Keratinocyte (primary cell): ENCODE measurements at regions not wholly inside any gene's neighbourhood (a gene's known extent, or its start where the extent isn't known, plus 50 kb on each side); places are given as distances from the start of the nearest gene placed in this dataset.

Experiments used
- EZH2 ChIP-seq: IDR thresholded peaks from one replicate; pipeline ENCODE4 v1.6.1; 2012; ENCODE audit warnings: inconsistent platforms, mild to moderate bottlenecking, low read length, moderate library complexity
- TF ChIP-seq, protein P1 (sequence below), 3 experiments: IDR thresholded peaks in 1 of 3; conservative IDR thresholded peaks in 1 of 3; optimal IDR thresholded peaks in 1 of 3; 2 replicates in 2 of 3; 3 replicates in 1 of 3; pipeline versions ENCODE3 to v1.5.1; 2011; ENCODE audit warnings: low read length in 3 of 3, mild to moderate bottlenecking in 3 of 3, moderate library complexity in 2 of 3, control low read depth in 1 of 3, inconsistent platforms in 1 of 3; ENCODE audit not compliant: insufficient read depth in 2 of 3; ENCODE audit errors: extremely low read depth in 1 of 3

DNA sequence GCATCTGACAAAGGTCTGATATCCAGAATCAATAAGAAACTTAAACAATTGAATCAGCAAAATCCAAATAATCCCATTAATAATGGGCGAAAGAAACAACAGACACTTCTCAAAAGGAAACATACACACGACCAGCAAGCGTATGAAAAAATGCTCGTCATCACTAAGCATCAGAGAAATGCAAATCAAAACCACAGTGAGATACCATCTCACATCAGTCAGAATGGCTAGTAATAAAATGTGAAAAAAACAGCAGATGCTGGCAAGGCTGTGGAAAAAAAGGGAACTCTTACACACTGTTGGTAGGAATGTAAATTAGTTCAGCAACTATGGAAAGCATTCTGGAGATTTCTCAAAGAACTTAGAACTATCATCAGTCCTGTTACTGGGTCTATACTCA lies 496.7 kb downstream of the SH2D4B start:
- TF ChIP-seq, protein P1, sequence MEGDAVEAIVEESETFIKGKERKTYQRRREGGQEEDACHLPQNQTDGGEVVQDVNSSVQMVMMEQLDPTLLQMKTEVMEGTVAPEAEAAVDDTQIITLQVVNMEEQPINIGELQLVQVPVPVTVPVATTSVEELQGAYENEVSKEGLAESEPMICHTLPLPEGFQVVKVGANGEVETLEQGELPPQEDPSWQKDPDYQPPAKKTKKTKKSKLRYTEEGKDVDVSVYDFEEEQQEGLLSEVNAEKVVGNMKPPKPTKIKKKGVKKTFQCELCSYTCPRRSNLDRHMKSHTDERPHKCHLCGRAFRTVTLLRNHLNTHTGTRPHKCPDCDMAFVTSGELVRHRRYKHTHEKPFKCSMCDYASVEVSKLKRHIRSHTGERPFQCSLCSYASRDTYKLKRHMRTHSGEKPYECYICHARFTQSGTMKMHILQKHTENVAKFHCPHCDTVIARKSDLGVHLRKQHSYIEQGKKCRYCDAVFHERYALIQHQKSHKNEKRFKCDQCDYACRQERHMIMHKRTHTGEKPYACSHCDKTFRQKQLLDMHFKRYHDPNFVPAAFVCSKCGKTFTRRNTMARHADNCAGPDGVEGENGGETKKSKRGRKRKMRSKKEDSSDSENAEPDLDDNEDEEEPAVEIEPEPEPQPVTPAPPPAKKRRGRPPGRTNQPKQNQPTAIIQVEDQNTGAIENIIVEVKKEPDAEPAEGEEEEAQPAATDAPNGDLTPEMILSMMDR (optimal IDR thresholded peaks at IDR 0.05 in 1 of 3, IDR thresholded peaks at IDR 0.05 in 1 of 3, conservative IDR thresholded peaks at IDR 0.05 in 1 of 3; ENCODE audit: extremely low read depth in 1 of 3, insufficient read depth in 2 of 3, low read length in 3 of 3), result no peak
- no peak for TF ChIP-seq EZH2
